ENCODE measurements at regions not wholly inside any gene's neighbourhood (a gene's known extent, or its start where the extent isn't known, plus 50 kb on each side); places are given as distances from the start of the nearest gene placed in this dataset.
"Not testable (repeated sequence)": the region's sequence is repeated elsewhere in the genome, so short reads cannot be mapped to it uniquely, and the experiment has no call there.

GRCh38 chr13:61136093-61136492 is 279.6 kb downstream of the PCDH20 start:
- no peak for DNase-seq

GRCh38 chr13:61135583-61135982 is 280.1 kb downstream of the PCDH20 start:
- DNase-seq, result no peak

- no peak for DNase-seq
These were observed 286.6 kb downstream of the PCDH20 start for GRCh38 chr13:61128850-61129645.

- no peak for DNase-seq
These were observed 291.9 kb downstream of the PCDH20 start for GRCh38 chr13:61123538-61124289.

GRCh38 chr13:61113140-61113658 is 302.4 kb downstream of the PCDH20 start:
- no peak for DNase-seq

GRCh38 chr13:61111529-61111928 is 304.1 kb downstream of the PCDH20 start:
- DNase-seq, result no peak

- no peak for DNase-seq
These were observed 304.9 kb downstream of the PCDH20 start for GRCh38 chr13:61110732-61111131.

- DNase-seq, result no peak
These were observed 305.9 kb downstream of the PCDH20 start for GRCh38 chr13:61109741-61110140.

GRCh38 chr13:61107989-61108388 is 307.7 kb downstream of the PCDH20 start:
- no peak for DNase-seq

- DNase-seq, result no peak
These were observed 319.8 kb downstream of the PCDH20 start for GRCh38 chr13:61095885-61096284.

- DNase-seq, result no peak
These were observed 320.8 kb downstream of the PCDH20 start for GRCh38 chr13:61094865-61095264.

- DNase-seq, result not testable (repeated sequence)
These were observed 325.8 kb downstream of the PCDH20 start for GRCh38 chr13:61089894-61090293.

- no peak for DNase-seq
These were observed 329.6 kb downstream of the PCDH20 start for GRCh38 chr13:61086087-61086486.

- DNase-seq, result no peak
These were observed 330.7 kb downstream of the PCDH20 start for GRCh38 chr13:61084988-61085387.

- no peak for DNase-seq
These were observed 336.5 kb downstream of the PCDH20 start for GRCh38 chr13:61078976-61079770.

GRCh38 chr13:61052175-61052574 is 363.5 kb downstream of the PCDH20 start:
- DNase-seq, result no peak

GRCh38 chr13:61045251-61045650 is 370.4 kb downstream of the PCDH20 start:
- DNase-seq, result no peak

- no peak for DNase-seq
These were observed 375.5 kb downstream of the PCDH20 start for GRCh38 chr13:61040181-61040580.

- DNase-seq, result no peak
These were observed 376.3 kb downstream of the PCDH20 start for GRCh38 chr13:61039302-61039701.

- no peak for DNase-seq
These were observed 378.9 kb downstream of the PCDH20 start for GRCh38 chr13:61036715-61037114.

GRCh38 chr13:61030445-61030844 is 385.2 kb downstream of the PCDH20 start:
- no peak for DNase-seq

- no peak for DNase-seq
These were observed 386.6 kb downstream of the PCDH20 start for GRCh38 chr13:61029064-61029463.

GRCh38 chr13:61024046-61024445 is 391.6 kb downstream of the PCDH20 start:
- no peak for DNase-seq
